Fibroblast of skin of back (primary cell): ENCODE measurements at regions not wholly inside any gene's neighbourhood (a gene's known extent, or its start where the extent isn't known, plus 50 kb on each side); places are given as distances from the start of the nearest gene placed in this dataset.
"Not testable (repeated sequence)": the region's sequence is repeated elsewhere in the genome, so short reads cannot be mapped to it uniquely, and the experiment has no call there.

ENCODE experiments used
- DNase-seq: peaks from one replicate; pipeline ENCODE4 v3.0.0-alpha.2; 2013

DNA sequence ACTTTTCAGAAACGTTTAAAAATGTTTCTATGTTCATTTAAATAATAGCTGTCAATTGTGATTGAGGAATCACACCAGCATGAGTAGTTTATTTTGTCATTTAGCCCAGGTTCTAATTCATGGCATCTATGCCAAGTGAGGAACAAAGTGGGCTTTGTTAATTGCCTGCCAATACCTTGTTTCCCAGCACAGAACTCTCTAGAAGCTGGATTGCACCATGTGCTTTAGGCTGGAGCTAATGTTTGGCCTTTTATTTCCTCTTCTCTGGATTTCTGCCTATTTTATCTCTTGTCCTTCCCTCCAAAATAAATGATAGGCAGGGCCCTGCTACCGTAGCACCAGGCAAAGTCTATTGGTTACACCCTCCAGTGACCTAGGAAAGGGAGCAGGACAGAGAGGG, 109.9 kb upstream of the ITGB1 start:
- DNase-seq = no peak

DNA sequence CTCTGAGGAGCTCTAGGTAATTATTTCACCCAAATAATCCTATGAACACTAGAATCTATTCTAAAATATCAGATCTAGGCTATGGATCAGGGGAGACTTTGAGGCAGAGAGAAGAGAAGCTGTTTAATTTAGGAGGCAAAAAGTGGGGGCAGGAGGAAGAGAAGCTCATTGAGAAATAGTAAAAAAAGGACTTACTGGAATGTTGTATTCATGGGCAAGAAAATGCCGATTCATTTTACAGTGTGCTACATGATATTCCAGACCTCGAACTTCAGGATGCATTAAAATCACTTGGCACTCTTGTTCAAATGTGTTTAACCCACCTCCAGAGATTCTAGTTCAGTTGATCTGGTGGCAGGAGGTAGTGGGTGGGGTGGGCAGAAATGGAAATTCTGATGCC, 109.5 kb upstream of the ITGB1 start:
- DNase-seq = no peak

DNA sequence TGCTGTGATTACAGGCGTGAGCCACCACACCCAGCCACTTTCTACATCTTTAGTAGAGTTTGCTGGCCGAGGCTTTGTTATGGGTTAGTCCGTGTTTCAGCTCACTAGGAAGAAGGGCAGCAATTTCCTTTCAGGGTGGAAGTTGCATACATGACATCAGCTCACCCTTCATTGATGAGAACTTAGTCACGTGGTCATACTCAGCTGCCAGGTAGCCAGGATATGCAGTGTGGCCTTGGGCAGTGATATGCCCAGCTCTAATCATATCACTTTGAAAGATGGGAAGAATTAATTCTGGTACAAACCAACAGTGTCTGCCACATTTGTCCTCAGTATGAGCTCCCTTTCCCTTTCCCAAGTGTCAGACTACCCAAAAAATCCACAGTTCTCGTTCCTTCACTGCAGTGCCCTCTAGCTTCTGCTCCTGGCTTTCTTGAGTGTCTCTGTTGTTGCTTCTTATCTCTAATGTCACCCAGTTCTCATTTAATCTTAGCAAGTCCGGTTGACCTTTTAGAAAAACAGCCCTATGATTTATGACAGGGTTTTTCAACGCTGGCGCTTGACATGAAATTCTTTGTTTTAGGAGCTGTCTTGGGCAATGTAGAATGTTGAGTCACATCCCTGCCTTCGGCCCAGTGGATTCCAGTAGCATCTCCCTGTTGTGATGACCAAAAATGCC, 108.7 kb upstream of the ITGB1 start:
- DNase-seq = peak; percentile 47

DNA sequence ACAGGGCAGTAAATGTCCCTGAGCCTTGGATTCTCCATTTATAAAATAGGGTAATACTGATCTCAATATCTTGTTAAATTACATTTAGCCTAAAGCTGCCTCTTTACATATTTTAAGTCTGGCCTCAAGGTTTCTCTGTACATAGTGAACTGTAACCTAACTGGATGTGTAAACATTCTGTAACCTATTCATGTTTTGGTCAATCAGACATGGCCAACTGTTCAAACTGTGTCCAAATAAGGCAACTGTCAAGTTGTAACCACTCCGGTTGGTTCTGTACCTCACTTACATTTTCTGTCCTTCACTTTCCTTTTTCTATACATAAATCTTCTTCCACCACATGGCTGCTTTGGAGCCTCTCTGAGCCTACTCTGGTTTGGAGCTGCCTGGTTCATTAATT, 107.1 kb upstream of the ITGB1 start:
- no peak for DNase-seq

DNA sequence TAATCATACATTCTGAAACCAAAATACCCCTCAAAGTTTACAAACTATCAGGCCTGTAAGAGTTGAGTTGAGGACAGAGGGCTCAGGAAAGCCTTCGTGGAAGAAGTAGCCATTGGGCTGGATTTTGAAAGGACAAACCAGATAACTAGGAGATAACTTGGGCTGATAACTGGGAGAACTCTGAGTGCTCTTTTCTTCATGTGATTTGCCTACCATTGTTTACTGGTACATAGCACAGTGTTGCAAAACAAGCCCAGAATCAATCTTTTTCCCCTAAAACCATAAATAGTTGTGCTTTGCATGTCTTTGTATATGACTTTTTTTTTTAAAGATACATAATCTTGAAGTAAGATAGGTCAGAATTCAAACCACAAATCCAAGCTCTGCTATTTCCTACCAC, 106.7 kb upstream of the ITGB1 start:
- no peak for DNase-seq

DNA sequence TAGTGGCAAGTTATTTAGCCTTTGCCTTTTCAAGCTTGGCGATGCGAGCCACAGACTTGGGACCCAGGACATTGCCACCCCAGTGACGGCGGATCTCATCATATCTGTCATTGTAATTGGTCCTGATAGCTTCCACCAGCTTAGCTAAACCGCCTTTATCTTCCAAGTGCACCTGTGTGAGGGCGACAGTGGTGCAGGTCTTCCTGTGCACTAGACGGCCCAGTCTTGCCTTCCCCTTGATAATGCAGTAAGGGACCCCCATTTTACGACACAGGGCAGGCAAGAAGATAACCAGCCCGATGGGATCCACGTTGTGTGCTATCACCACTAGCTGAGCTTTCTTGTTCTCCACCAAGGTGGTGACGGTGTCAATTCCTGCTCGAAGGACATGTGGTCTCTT, 99.6 kb upstream of the ITGB1 start:
- no peak for DNase-seq

DNA sequence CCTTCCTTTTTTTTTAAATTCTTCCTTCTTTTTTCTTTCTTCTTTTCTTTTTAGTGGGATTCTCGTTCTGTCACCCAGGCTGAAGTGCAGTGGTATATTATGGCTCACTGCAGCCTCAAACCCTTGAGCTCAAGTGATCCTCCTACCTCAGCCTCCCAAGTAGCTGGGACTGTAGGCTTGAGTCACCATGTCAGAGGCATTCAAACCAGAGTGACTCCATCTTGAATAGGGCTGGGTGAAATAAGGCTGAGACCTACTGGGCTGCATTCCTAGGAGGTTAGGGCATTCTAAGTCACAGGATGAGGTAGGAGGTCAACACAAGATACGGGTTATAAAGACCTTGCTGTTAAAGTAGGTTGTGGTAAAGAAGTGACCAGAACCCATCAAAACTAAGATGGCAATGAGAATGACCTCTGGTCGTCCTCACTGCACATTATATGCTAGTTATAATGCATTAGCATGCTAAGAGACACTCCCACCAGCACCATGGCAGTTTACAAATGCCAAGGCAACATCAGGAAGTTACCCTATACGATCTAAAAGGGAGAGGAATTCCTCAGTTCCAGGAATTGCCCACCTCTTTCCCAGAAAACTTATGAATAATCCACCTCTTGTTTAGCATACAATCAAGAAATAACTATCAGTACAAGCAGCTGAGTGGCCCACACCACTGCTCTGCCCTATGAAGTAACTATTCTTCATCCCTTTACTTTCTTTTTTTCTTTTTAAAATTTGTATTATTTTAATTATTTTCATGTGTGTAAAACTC, 99.0 kb upstream of the ITGB1 start:
- no peak for DNase-seq

DNA sequence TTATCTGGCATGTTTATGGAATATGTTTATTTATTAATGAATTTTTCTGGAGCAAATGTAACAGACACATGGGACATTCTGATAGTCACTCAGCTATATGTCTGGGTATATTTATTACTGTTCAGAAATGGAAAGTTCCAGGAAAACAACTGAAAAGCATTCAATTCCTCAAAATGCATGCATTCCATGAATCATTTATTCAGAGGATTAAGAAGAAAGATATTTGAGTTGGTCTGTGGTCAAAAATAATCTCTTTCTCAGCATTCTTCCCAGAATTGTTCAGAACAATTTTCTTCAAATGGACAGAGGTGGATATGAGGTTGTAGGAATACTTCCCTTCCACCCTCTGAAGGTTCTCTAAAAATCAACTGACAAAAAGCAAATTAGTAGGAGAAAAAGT, 97.6 kb upstream of the ITGB1 start:
- peak; percentile 75 for DNase-seq

DNA sequence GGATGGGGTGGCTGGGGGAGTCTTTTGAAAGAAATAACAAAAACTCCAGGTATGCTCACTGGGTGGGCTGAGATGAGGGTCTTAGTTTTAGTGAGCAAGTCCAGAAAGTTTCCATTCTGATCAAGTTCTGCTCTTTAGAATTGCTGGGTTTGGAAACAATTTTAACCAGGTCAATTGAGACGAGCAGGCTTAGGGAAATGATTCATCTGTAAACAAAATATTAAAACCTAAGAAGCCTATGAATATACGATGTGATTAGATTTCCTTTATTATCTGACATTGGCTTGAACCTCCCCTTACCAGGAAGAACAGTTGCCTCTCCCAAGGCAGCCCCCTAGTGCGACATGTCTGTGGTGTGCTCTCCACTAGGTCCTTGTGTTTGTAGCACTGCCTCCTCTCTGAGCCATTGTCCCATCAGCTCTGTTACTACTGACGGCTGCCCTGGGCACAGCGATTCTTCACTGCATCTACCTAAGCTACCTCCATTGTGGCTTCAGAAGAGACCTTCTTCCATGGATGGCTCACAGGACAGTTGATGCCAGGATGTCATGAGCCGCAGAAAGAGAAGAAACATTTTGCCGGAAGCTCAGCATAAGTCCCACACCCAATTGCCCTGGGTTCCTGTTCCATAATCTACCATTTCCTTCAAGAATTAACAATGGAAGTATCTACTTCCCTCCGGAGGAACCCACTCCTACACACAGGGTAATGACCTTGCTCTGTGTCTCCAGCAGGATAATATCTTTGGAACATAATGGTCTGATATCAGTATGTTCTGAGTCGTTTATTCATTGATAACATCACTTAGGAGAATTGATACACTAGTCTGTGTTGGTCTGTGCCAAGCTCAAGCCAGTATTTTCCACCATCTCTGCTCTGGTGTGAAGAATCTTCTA, 95.1 kb upstream of the ITGB1 start:
- DNase-seq = no peak

DNA sequence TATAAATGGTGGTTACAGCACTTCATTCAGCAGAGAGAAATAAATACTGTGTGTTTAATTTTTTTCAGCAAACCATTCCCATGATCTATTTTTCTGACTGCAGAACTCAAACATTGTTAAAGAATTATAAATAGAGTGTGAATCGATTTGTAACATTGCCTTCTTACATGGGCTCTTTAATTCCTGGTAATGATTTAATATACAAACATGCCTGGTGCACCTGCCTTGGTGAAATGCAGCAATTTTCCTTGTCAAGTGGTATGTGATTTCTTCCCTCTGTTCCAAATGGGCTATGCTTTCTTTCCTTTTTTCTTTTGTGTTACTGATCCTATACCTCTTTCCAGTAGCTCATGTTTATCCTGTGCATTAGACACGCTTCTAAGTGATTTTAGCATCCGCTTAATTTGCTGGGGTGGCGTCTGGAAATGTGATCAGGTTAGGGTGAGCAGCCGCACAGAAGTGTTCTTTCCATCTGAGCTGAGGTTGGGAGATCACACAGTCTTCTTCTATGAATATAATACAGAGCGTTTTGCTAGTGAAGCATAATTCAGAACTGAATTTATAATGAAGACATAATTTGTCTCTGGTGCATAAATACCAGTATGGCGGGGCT, 94.3 kb upstream of the ITGB1 start:
- DNase-seq = no peak

DNA sequence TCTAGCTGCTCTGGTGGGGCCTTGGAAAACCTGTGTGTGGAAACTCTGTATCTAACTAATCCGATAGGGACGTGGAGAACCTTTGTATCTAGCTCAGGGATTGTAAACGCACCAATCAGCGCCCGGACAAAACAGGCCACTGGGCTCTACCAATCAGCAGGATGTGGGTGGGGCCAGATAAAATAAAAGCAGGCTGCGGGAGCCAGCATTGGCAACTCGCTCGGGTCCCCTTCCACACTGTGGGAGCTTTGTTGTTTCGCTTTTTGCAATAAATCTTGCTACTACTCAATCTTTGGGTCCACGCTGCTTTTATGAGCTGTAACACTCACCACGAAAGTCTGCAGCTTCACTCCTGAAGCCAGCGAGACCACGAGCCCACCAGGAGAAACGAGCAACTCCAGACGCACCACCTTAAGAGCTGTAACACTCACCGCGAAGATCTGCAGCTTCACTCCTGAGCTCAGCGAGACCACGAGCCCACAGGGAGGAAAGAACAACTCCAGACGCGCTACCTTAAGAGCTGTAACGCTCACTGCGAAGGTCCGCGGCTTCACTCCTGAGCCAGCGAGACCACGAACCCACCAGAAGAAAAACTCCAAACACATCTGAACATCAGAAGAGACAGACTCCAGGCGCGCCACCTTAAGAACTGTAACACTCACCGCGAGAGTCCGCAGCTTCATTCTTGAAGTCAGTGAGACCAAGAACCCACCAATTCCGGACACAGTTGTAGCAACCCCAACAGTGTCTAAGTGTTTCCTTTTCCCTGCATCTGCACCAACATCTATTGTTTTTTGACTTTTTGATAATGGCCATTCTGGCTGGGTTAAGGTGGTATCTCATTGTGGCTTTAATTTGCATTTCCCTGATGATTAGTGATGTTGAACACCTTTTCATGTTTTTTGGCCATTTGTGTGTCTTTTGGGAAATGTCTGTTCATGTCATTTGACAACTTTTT, 92.2 kb upstream of the ITGB1 start:
- not testable (repeated sequence) for DNase-seq

DNA sequence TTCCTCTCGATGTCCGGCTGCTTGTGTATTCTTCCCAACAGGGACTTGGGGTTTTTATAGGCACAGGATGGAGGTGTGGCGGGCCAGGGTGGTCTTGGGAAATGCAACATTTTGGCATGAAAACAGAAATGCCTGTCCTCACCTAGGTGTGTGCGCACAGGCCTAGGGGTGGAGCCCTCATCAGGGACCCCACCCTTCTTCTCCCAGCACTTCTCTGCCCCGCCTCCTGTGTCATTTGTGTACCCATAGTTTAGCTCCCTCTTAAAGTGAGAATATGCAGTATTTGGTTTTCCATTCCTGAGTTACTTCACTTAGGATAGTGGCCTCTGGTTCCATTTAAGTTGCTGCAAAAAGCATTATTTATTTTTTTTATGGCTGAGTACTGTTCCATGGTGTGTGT, 90.2 kb upstream of the ITGB1 start:
- DNase-seq = no peak

DNA sequence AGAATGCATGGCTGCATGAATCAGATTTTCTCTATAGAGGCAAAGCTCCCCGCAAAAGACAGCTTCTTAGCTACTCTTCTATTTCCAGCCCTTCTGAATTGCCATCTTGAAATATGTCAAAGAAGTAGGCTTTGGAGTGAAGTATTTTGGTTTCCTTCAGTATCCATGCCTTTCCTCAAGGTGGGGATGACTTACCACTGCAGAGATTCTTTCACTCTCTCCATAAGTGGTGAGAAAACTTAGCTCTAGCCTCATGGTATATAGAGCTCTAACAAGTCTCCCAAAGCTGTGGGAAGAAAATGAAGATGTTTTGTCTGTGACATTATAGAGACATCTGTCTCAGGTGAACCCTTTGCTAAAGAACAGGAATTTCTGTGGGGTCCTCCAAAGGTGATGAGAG, 89.6 kb upstream of the ITGB1 start:
- DNase-seq = no peak

DNA sequence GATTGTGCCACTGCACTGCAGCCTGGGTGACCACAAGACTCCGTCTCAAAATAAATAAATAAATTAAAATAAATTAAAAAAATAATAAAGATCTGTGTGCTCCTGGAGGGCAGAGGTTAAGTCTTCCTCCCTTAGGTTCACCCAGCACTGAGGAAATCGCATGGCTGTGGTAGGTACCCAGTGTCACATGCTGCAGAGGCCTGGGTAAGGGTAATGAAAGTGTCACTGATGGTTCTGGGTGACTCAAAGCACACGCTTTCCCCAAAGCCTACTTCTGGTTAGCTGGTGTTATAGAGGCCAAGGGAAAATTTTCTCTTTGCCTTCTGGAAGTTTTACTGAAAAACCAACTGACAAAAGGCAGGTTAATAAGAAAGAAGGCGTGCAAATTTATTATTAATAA, 88.8 kb upstream of the ITGB1 start:
- no peak for DNase-seq

DNA sequence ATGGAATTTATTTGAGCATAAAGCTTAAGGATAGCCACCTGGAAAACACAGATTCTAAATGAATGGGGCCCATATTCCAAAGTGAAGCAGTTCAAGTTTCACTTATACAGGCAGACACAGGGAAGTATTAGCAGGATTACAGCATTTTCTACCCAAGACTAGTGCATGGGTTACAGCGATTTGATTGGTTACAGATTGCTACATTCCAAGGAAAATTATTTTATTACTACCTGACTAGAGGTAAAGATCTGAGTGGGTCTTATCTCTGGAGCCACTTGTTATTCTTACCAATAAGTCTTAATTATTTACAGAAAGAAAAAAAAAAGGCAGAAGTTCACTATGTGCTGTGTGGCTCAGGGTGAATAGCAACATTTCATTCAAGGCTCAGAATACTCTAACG, 87.4 kb upstream of the ITGB1 start:
- DNase-seq = no peak

DNA sequence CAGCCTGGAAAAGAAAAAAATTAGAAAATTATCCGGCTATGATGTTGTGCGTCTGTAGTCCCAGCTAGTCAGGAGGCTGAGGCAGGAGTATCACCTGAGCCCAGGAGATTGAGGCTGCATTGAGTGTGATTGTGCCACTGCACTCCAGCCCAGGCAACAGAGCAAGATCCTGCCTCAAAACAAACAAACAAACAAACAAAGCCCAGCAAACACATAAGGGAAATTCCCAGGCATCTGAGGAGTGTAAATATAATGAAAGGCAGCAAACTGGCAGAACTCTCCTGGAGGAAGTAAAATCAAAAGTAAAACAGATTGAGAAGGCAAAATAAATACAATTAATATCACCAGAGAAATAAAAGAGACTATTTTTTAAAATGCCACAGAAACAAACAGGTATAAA, 84.5 kb upstream of the ITGB1 start:
- DNase-seq = no peak

DNA sequence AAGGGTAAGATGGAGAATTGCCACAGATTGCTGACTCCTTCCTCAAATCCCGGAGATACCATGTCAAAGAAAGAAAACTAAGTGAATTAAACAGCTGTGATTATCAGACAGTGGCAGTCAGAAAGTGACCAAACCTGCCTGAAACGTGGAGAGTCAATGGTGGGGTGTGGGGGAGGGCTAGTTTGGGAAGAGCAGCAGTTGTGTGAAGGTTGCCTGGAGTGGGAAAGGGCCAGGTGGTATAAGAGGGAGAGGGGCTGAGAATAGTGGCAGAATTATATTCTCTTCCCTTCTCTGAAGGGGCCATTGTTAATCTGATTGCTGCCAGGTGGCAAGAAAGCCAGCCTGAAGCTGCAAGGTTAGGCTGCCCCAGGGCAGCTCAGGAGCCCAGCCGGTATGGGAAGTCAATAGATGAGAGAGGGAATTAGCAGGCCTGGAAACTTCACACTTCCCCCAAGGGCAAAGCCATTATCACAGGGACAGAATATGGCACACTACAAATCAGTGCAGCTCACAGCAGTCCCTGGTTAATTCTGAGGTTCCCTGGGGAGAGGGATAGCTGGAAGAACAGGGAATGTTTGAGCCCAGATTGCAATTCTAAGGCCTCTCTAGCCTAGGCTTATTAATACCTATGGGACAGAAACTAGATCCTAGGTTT, 83.9 kb upstream of the ITGB1 start:
- DNase-seq = no peak

DNA sequence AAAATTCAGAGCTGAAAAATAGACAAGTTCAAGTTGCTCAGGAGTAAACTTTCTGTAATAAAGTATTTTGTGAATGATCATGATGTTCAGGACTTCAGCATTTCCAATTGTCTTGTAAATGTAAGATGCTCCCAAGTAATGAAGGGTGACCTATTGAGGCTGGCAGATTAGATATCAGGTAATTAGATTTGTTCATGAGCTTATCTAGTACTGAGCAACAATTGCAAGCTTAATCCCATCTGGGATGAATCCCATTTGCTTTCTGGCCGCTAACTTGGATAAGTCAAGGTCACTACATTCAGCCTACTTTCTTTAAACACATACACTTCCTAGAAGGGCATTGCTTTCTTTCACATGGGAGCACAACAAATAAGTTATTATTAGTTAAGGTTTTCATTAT, 82.4 kb upstream of the ITGB1 start:
- DNase-seq = no peak

DNA sequence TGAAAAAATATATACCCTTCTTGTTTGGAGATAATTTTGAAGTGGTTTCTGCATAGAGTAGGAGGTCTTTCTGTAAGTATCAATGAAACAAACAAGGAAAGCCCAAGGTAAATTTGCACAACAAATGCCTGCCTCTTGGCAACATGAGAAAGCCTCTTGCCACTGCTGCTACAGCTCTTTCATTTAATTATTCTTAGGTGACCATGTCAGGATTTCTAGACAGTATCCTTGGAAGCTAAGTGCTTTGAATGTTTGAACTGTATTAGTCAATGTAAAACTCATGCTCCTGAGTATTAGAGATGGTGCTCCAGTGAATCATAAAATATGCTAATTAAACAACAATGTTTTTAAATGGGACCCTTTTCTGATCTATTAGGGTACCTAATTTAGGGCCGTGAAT, 81.2 kb upstream of the ITGB1 start:
- DNase-seq = no peak

DNA sequence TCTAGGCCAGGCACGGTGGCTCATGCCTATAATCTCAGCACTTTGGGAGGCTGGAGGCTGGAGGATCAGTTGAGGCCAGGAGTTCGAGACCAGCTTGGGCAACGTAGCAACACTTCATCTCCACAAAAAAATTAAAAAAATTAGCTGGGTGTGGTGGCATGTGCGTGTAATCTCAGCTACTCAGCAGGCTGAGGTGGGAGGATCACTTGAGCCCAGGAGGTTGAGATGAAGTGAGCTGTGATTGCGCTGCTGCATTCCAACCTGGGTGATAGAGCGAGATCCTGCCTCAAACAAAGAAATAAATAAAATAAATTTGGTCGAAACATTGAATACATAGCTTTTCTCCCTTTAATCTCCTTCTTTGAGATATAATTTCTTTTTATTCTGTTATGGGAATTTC, 80.6 kb upstream of the ITGB1 start:
- no peak for DNase-seq

DNA sequence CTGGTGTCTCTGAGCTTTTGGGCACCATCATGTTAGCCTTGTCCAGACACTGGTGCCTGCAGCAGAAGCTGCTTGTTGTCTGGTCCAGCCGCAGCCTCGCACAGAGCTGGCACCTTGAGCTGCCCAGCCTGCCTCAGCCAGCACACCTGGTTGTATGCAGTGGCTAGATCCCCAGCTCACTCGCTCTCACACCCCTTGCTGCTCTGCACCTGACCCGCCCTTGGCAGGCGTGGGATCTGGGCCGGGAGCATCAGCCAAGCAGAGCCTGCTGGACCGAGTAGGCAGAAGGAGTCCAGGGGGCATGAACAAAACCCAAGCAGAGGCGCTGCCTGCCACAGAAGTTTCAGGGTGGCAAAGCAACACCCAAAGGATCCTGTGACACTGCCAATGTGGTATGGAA, 79.7 kb upstream of the ITGB1 start:
- no peak for DNase-seq
